ENCODE measurements at regions not wholly inside any gene's neighbourhood (a gene's known extent, or its start where the extent isn't known, plus 50 kb on each side); places are given as distances from the start of the nearest gene placed in this dataset.
"Not testable (repeated sequence)": the region's sequence is repeated elsewhere in the genome, so short reads cannot be mapped to it uniquely, and the experiment has no call there.

DNA sequence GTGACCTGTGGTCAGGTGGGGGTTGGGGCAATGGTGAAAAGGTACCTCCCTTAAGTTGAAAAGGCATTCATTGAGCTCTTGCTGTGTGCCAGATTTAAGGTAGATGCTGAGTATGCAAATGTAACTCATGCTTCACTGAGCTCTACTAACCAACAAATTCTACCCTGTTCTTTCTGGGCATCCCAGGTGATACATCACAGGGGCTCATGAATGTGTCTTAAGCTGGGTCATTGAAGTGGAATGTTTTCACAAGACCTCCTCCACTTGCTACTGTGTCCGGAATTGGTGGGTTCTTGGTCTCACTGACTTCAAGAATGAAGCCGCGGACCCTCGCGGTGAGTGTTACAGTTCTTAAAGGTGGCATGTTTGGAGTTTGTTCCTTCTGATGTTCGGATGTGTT is 362.8 kb upstream of the ZNF462 start:
- H3K4me3 ChIP-seq, result no peak overlapping the region
- no peak overlapping the region for H3K9ac ChIP-seq
- TF ChIP-seq EZH2phosphoT487 (IDR thresholded peaks at IDR 0.05; ENCODE audit: insufficient read depth, low read depth), result no peak
- no peak for TF ChIP-seq EZH2 (IDR thresholded peaks at IDR 0.05; ENCODE audit: insufficient read depth, poor library complexity, severe bottlenecking)
- H3K79me2 ChIP-seq (ENCODE audit: insufficient read depth), result no peaks in the 10 kb centered on the region
- no peaks in the 10 kb centered on the region for H4K20me1 ChIP-seq (ENCODE audit: insufficient read depth)
- H3K4me2 ChIP-seq (ENCODE audit: unreplicated experiment), result no peak overlapping the region
- no peaks in the 10 kb centered on the region for H3K27me3 ChIP-seq (replicated peaks; ENCODE audit: insufficient read depth)
- in situ Hi-C loops (cut with MboI), result no loop called here
- 66 to 74% methylated on average over 6 of the region's 6 CpGs for WGBS, 2 experiments (ENCODE audit: low coverage in 1 of 2, low lambda C conversion rate in 2 of 2, missing lambda C conversion rate in 2 of 2)
- no peaks in the 10 kb centered on the region for H3K36me3 ChIP-seq (ENCODE audit: low read depth)
- no peaks in the 10 kb centered on the region for H3F3A ChIP-seq (ENCODE audit: insufficient read depth)
- H3K9me3 ChIP-seq (ENCODE audit: low read depth), result no peaks in the 10 kb centered on the region
- no peaks in the 10 kb centered on the region for H3K9me2 ChIP-seq (ENCODE audit: insufficient read depth)
- no peak for DNase-seq
- no peak overlapping the region for H3K27ac ChIP-seq
- no peak overlapping the region for H2AFZ ChIP-seq
- H3K4me1 ChIP-seq (ENCODE audit: insufficient read depth), result no peaks in the 10 kb centered on the region

DNA sequence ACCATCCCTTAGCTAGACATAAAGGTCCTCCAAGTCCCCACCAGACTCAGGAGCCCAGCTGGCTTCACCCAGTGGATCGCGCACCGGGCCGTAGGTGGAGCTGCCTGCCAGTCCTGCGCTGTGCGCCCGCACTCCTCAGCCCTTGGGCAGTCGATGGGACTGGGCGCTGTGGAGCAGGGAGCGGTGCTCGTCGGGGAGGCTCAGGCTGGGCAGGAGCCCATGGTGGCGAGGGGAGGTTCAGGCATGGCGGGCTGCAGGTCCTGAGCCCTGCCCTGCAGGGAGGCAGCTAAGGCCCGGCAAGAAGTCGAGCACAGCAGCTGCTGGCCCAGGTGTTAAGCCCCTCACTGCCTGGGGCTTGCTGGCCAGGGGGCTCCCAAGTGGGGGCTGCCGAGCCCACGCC is 361.8 kb upstream of the ZNF462 start:
- H2AFZ ChIP-seq; H3F3A ChIP-seq (ENCODE audit: insufficient read depth); H3K9ac ChIP-seq; H4K20me1 ChIP-seq (ENCODE audit: insufficient read depth); H3K79me2 ChIP-seq (ENCODE audit: insufficient read depth); H3K9me3 ChIP-seq (ENCODE audit: low read depth); H3K27me3 ChIP-seq (replicated peaks; ENCODE audit: insufficient read depth); H3K27ac ChIP-seq; H3K9me2 ChIP-seq (ENCODE audit: insufficient read depth); DNase-seq; H3K36me3 ChIP-seq (ENCODE audit: low read depth); H3K4me2 ChIP-seq (ENCODE audit: unreplicated experiment); H3K4me1 ChIP-seq (ENCODE audit: insufficient read depth); H3K4me3 ChIP-seq; in situ Hi-C loops (cut with MboI): not testable (repeated sequence)
- 72 to 79% methylated on average over 13 to 18 of the region's 18 CpGs for WGBS, 2 experiments (ENCODE audit: low coverage in 1 of 2, low lambda C conversion rate in 2 of 2, missing lambda C conversion rate in 2 of 2)

DNA sequence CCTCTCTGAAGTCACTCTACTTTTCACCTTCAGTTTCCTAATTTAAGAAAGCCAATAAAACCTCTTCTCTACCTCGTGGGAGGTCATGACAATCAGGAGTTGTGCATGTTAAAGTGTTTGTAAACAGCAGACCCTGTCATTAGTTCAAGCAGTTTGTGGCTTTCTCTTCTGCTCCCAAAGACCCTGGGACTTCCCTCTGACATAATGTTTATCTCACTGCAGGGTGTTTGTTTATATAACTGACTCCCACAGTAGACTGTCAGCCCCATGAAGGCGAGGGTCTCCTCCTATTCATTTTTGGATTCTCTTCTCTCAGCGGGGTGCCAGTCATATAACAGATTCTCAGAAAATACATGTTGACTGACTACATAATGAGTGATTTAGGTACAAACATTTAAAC is 360.0 kb upstream of the ZNF462 start:
- Histone ChIP-seq H3K79me2 (ENCODE audit: insufficient read depth) (no peaks in the 10 kb centered on the region), H3K9ac (no peak overlapping the region), H4K20me1 (ENCODE audit: insufficient read depth) (no peaks in the 10 kb centered on the region), H3K27ac (no peak overlapping the region), H3K27me3 (replicated peaks; ENCODE audit: insufficient read depth) (no peaks in the 10 kb centered on the region), H2AFZ (no peak overlapping the region), H3K4me1 (ENCODE audit: insufficient read depth) (no peaks in the 10 kb centered on the region), H3K9me3 (ENCODE audit: low read depth) (no peaks in the 10 kb centered on the region), H3K4me3 (no peak overlapping the region), H3K4me2 (ENCODE audit: unreplicated experiment) (no peak overlapping the region), H3K36me3 (ENCODE audit: low read depth) (no peaks in the 10 kb centered on the region), H3K9me2 (ENCODE audit: insufficient read depth) (no peaks in the 10 kb centered on the region), H3F3A (ENCODE audit: insufficient read depth) (no peaks in the 10 kb centered on the region)
- TF ChIP-seq EZH2 (IDR thresholded peaks at IDR 0.05; ENCODE audit: insufficient read depth, poor library complexity, severe bottlenecking), result no peak
- no peak for TF ChIP-seq EZH2phosphoT487 (IDR thresholded peaks at IDR 0.05; ENCODE audit: insufficient read depth, low read depth)
- in situ Hi-C loops (cut with MboI), result no loop called here
- no peak for DNase-seq
- 15 to 16% methylated on average over 3 of the region's 3 CpGs for WGBS, 2 experiments (ENCODE audit: low coverage in 1 of 2, low lambda C conversion rate in 2 of 2, missing lambda C conversion rate in 2 of 2)

DNA sequence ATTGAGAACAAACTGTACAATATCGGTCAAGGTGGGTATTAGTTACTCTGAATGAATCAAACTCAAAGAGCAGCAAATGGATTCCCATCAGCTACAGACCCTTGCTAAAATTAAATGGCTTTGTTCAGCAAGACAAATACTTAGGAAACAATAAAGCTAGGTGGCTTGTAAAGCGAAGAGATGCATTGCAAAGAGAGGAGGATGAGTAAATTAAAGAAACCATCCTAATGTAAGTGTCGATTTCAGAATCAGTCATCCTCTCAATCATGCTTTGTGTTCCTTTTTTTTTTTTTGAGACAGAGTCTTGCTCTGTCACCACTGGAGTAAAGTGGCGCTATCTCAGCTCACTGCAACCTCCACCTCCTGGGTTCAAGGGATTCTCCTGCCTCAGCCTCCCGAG is 359.2 kb upstream of the ZNF462 start:
- H3K4me1 ChIP-seq (ENCODE audit: insufficient read depth), result no peaks in the 10 kb centered on the region
- no peaks in the 10 kb centered on the region for H3K36me3 ChIP-seq (ENCODE audit: low read depth)
- no peaks in the 10 kb centered on the region for H3K9me2 ChIP-seq (ENCODE audit: insufficient read depth)
- no peaks in the 10 kb centered on the region for H3F3A ChIP-seq (ENCODE audit: insufficient read depth)
- no peak overlapping the region for H3K4me3 ChIP-seq
- in situ Hi-C loops (cut with MboI), result no loop called here
- no peak for TF ChIP-seq EZH2 (IDR thresholded peaks at IDR 0.05; ENCODE audit: insufficient read depth, poor library complexity, severe bottlenecking)
- 41 to 45% methylated on average over 5 of the region's 5 CpGs for WGBS, 2 experiments (ENCODE audit: low coverage in 1 of 2, low lambda C conversion rate in 2 of 2, missing lambda C conversion rate in 2 of 2)
- H3K27ac ChIP-seq, result no peak overlapping the region
- no peaks in the 10 kb centered on the region for H4K20me1 ChIP-seq (ENCODE audit: insufficient read depth)
- H2AFZ ChIP-seq, result no peak overlapping the region
- no peaks in the 10 kb centered on the region for H3K9me3 ChIP-seq (ENCODE audit: low read depth)
- no peaks in the 10 kb centered on the region for H3K27me3 ChIP-seq (replicated peaks; ENCODE audit: insufficient read depth)
- H3K4me2 ChIP-seq (ENCODE audit: unreplicated experiment), result no peak overlapping the region
- DNase-seq, result no peak
- no peaks in the 10 kb centered on the region for H3K79me2 ChIP-seq (ENCODE audit: insufficient read depth)
- H3K9ac ChIP-seq, result no peak overlapping the region

DNA sequence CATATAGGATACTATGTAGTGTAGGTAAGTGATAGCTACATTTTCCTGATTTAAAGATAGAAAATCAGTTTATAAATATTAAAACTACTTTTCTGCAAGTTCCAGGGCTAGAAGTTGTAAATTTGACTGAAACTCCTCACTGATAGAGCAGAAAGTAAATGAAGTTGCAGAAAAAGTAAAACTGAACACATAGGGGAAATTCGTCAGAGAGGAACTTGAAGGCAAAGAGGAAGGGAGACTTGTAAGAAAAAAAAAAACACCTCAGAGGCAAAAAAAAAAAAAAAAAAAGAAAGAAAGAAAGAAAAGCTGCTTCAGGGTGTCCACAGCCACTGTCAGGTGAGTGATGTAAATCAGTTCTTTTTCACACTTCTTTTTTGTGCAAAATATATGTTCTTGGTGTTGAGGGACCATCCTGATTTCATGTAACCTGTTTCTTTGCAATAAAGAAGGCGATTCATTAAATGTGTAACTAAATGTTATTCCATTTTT is 336.2 kb upstream of the ZNF462 start:
- no peaks in the 10 kb centered on the region for H3K4me1 ChIP-seq (ENCODE audit: insufficient read depth)
- no peak overlapping the region for H3K27ac ChIP-seq
- H3K79me2 ChIP-seq (ENCODE audit: insufficient read depth), result no peaks in the 10 kb centered on the region
- DNase-seq, result no peak
- H3K27me3 ChIP-seq (replicated peaks; ENCODE audit: insufficient read depth), result no peaks in the 10 kb centered on the region
- no peak for TF ChIP-seq EZH2phosphoT487 (IDR thresholded peaks at IDR 0.05; ENCODE audit: insufficient read depth, low read depth)
- no peak for TF ChIP-seq EZH2 (IDR thresholded peaks at IDR 0.05; ENCODE audit: insufficient read depth, poor library complexity, severe bottlenecking)
- no peak overlapping the region for H2AFZ ChIP-seq
- no peak overlapping the region for H3K4me2 ChIP-seq (ENCODE audit: unreplicated experiment)
- no peaks in the 10 kb centered on the region for H3K9me2 ChIP-seq (ENCODE audit: insufficient read depth)
- no peaks in the 10 kb centered on the region for H3F3A ChIP-seq (ENCODE audit: insufficient read depth)
- WGBS, 2 experiments (ENCODE audit: low coverage in 1 of 2, low lambda C conversion rate in 2 of 2, missing lambda C conversion rate in 2 of 2), result 4 to 8% methylated on average over 2 of the region's 2 CpGs
- H3K9ac ChIP-seq, result no peak overlapping the region
- H4K20me1 ChIP-seq (ENCODE audit: insufficient read depth), result no peaks in the 10 kb centered on the region
- no peak overlapping the region for H3K4me3 ChIP-seq
- no peaks in the 10 kb centered on the region for H3K9me3 ChIP-seq (ENCODE audit: low read depth)
- no peaks in the 10 kb centered on the region for H3K36me3 ChIP-seq (ENCODE audit: low read depth)
- in situ Hi-C loops (cut with MboI), result no loop called here
